ENCODE measurements at regions not wholly inside any gene's neighbourhood (a gene's known extent, or its start where the extent isn't known, plus 50 kb on each side); places are given as distances from the start of the nearest gene placed in this dataset.

- no peak for TF ChIP-seq CTCFL (IDR thresholded peaks at IDR 0.05; ENCODE audit: borderline replicate concordance, insufficient read depth, low read depth, low read length, poor library complexity, severe bottlenecking)
- TF ChIP-seq, protein P1, sequence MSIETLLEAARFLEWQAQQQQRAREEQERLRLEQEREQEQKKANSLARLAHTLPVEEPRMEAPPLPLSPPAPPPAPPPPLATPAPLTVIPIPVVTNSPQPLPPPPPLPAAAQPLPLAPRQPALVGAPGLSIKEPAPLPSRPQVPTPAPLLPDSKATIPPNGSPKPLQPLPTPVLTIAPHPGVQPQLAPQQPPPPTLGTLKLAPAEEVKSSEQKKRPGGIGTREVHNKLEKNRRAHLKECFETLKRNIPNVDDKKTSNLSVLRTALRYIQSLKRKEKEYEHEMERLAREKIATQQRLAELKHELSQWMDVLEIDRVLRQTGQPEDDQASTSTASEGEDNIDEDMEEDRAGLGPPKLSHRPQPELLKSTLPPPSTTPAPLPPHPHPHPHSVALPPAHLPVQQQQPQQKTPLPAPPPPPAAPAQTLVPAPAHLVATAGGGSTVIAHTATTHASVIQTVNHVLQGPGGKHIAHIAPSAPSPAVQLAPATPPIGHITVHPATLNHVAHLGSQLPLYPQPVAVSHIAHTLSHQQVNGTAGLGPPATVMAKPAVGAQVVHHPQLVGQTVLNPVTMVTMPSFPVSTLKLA (conservative IDR thresholded peaks at IDR 0.05) = no peak
- TF ChIP-seq ZBTB9 (CRISPR knock-in tag; IDR thresholded peaks at IDR 0.05) = no peak
- TF ChIP-seq NKRF (IDR thresholded peaks at IDR 0.05; ENCODE audit: borderline replicate concordance) = no peak
- TF ChIP-seq SP2 (IDR thresholded peaks at IDR 0.05; ENCODE audit: extremely low read depth, low read depth, low read length, poor library complexity, severe bottlenecking) = no peak
- TF ChIP-seq HNRNPK (IDR thresholded peaks at IDR 0.05; ENCODE audit: low read depth, low read length, poor library complexity, severe bottlenecking) = no peak
- no peak for TF ChIP-seq HSF4 (CRISPR knock-in tag; IDR thresholded peaks at IDR 0.05; ENCODE audit: borderline replicate concordance)
- TF ChIP-seq, protein P2, sequence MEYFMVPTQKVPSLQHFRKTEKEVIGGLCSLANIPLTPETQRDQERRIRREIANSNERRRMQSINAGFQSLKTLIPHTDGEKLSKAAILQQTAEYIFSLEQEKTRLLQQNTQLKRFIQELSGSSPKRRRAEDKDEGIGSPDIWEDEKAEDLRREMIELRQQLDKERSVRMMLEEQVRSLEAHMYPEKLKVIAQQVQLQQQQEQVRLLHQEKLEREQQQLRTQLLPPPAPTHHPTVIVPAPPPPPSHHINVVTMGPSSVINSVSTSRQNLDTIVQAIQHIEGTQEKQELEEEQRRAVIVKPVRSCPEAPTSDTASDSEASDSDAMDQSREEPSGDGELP (CRISPR knock-in tag; IDR thresholded peaks at IDR 0.05; ENCODE audit: borderline replicate concordance) = no peak
Measured at GRCh38 chr10:118220346-118220850, 121.7 kb downstream of the FAM204A start (continued).
